C1 segment of cervical spinal cord (tissue), 14 donors: ENCODE measurements at regions not wholly inside any gene's neighbourhood (a gene's known extent, or its start where the extent isn't known, plus 50 kb on each side); places are given as distances from the start of the nearest gene placed in this dataset.

Experiments
- DNase-seq, 14 donors: peaks; one replicate each; lab custom pipeline; 2025; lab: John Stamatoyannopoulos, UW

- no peak for DNase-seq
These were observed 477.8 kb upstream of the DAB2 start for GRCh38 chr5:39902626-39903025.

- no peak for DNase-seq
These were observed 474.0 kb upstream of the DAB2 start for GRCh38 chr5:39898731-39899130.

DNA sequence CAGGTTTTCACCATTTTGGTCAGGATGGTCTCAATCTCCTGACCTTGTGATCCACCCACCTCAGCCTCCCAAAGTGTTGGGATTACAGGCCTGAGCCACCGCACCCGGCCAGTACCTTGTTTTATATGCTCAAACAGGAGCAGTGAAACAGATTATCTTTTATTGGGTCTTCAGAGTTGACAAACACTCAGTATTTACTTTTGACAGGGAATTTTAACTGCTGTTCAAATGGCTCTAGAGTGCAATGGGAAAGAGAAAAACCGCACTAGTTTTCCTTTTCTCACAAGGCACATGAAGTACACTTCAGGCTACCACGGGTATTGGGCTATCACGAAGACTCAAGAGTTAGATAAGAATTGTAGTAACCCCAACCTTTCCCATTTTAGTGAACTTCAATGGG lies 471.9 kb upstream of the DAB2 start:
- DNase-seq = no peak

DNA sequence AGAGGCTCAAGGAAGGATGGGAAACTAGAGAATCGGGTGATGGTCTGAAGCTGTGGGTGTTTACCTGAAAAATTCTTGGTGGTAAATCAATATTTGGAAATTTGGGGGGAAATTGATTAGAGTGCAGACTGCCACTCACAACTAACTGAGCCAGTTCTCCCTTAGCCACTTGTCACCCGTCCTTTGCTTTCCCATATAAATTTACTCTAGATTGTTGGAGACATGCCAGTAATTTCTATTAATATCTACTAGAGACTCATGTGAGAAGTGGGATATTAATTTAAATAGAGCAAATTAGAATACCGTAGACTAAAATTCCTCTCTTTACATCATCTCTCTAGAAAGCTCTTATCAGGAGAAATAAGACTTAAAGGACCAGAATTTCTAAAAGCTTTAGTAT lies 471.3 kb upstream of the DAB2 start:
- DNase-seq = no peak

GRCh38 chr5:39892708-39893107 lies 467.9 kb upstream of the DAB2 start:
- DNase-seq = no peak

GRCh38 chr5:39891376-39891775 lies 466.6 kb upstream of the DAB2 start:
- no peak for DNase-seq

- DNase-seq = no peak
These were observed 456.2 kb upstream of the DAB2 start for GRCh38 chr5:39880985-39881384.

- DNase-seq = no peak
These were observed 452.7 kb upstream of the DAB2 start for GRCh38 chr5:39877479-39877878.

DNA sequence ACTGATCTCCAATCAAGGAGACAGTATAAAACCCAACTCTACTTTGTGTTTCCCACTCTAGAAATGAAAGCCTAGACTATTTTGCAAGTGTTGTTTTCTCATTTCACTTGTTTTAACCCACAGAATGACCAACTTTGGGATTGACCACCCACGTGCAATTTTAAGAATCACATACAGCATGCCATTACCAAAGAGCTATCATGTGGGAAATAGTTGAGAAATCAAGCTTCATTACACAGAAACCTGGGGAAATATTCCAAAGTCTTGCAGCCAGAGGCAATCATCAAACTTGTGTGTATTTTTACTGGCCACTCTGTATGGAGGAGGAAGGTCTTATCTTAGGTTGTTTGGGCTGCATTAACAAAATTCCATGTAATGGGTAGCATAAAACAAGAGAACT lies 451.4 kb upstream of the DAB2 start:
- DNase-seq = no peak

- DNase-seq = no peak
These were observed 445.4 kb upstream of the DAB2 start for GRCh38 chr5:39870137-39870536.

- DNase-seq = no peak
These were observed 444.6 kb upstream of the DAB2 start for GRCh38 chr5:39869396-39869795.

- DNase-seq = no peak
These were observed 443.1 kb upstream of the DAB2 start for GRCh38 chr5:39867923-39868322.

- DNase-seq = no peak
These were observed 439.3 kb upstream of the DAB2 start for GRCh38 chr5:39863926-39864552.

- no peak for DNase-seq
These were observed 432.3 kb upstream of the DAB2 start for GRCh38 chr5:39857041-39857440.

DNA sequence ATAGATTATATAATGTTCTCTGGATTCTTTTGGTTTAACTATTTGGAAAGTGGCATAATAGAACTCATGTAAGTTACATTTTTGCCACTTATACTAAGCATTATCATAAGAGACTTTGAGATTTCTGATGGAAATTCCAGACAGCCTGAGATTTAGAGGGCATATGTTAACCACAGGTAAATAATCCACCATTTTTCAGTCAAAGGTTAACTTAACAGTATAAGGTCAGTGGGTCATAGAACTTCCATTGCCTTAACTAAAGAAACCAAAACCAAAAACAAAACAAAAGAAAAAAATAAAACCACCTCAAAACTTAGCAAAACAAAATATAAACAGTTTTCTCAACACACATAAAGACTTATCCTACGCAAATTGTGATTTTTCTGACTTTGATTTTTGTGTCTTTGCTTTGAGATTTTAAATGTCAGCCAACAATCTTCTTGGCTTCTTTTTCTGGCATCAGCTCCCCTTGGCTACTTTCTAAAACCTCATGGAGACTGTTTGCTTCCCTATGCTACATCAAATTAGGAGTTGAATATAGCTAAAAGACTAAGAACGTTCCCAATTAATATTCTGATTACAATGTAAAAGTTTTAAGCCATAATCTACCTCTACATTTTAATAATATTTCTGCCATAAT lies 430.1 kb upstream of the DAB2 start:
- DNase-seq = no peak

DNA sequence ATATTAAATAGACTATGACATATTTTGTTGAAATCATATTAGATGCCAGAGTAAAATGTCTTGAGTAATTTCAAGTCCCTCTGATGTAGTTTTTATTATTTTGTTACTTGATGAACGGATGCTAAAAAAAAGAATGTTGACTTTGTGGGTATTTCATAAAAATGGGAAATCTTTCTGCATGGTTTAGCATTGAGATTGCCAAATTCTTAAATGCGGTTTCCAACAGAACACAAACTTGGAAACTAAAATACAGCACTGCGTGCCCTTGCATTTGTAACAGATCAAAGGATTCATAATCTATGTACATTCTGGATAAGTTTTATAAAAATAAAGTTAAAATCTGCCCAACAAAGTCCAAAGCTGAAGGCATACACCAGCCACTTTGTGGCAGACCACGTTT lies 425.5 kb upstream of the DAB2 start:
- DNase-seq = no peak

- no peak for DNase-seq
These were observed 421.4 kb upstream of the DAB2 start for GRCh38 chr5:39846144-39846543.

DNA sequence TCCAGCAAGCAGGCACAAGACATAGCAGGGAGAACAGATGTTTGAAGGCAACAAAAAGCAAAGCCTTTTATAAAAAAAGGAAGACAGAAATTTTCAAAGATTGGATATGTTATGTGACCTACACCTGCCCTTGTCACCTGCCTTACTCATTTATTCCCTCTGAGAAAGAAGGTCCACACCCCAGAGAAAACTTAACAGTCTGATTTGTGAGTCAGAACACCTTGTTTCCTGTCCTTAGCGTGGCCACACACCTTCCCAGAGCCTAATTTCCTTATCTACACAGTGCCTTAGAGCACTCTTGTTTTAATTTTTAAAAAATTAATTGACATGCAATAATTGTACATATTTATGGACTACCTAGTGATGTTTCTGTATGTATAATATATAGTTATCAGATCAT lies 419.0 kb upstream of the DAB2 start:
- no peak for DNase-seq

- DNase-seq = no peak
These were observed 410.6 kb upstream of the DAB2 start for GRCh38 chr5:39835371-39835770.

- DNase-seq = no peak
These were observed 404.7 kb upstream of the DAB2 start for GRCh38 chr5:39829441-39829840.

- no peak for DNase-seq
These were observed 401.3 kb upstream of the DAB2 start for GRCh38 chr5:39826051-39826450.

DNA sequence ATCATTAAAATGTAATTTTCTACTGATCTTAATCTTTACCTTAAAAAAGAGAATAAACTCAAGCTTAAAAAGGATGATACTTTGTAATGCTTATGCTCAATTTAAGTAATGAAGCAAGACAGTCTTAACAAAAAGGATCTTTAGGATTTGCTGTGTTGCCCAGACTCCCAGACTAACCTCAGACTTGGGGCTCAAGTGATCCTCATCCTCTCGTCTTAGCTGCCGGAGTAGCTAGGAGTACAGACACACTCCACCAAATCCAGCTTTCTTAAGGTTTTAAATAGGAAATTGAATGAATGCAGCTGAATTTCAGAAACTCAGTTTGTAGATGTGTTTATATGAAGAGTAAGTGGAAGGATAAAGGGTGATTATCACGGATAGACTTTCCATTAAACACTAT lies 400.5 kb upstream of the DAB2 start:
- DNase-seq = no peak

- no peak for DNase-seq
These were observed 397.2 kb upstream of the DAB2 start for GRCh38 chr5:39822020-39822419.

- no peak for DNase-seq
These were observed 392.1 kb upstream of the DAB2 start for GRCh38 chr5:39816866-39817265.
